ENCODE measurements at regions not wholly inside any gene's neighbourhood (a gene's known extent, or its start where the extent isn't known, plus 50 kb on each side); places are given as distances from the start of the nearest gene placed in this dataset.

DNA sequence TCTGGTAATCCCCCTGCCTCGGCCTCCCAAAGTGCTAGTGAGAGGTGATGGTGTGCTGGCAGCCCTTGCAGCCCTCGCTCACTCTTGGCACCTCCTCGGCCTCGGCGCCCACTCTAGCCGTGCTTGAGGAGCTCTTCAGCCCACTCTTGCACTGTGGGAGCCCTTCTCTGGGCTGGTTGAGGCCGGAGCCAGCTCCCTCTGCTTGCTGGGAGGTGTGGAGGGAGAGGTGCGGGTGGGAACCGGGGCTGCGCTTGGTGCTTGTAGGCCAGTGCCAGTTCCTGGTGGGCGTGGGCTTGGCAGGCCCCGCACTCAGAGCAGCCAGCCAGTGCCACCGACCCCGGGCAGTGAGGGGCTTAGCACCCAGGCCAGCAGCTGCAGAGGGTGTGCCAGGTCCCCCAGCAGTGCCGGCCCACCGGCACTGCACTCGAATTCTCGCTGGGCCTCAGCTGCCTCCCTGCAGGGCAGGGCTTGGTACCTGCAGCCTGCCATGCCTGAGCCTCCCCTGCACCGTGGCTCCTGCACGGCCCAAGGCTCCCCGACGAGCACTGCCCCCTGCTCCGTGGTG lies 189.0 kb upstream of the ASCC3 start:
- TF ChIP-seq EZH2phosphoT487 (IDR thresholded peaks at IDR 0.05; ENCODE audit: insufficient read depth, low read depth) (no peak), EZH2 (IDR thresholded peaks at IDR 0.05; ENCODE audit: insufficient read depth, poor library complexity, severe bottlenecking) (no peak)

Data from GM23248 (cell line).